ENCODE measurements at regions not wholly inside any gene's neighbourhood (a gene's known extent, or its start where the extent isn't known, plus 50 kb on each side); places are given as distances from the start of the nearest gene placed in this dataset.
A peak's percentile ranks its signal among the peaks of the same experiment; 100 is the strongest.

GRCh38 chr16:73185737-73186136 lies 137.8 kb upstream of the ZFHX3 start:
- no peak for DNase-seq (ENCODE audit: low read depth)
- in situ Hi-C loops (cut with HindIII; ENCODE audit: low pct_unique_long_range_greater_than_20kb, low sequenced_read_pairs): no loop called here

GRCh38 chr16:73183611-73184092 lies 135.7 kb upstream of the ZFHX3 start:
- DNase-seq (ENCODE audit: low read depth): no peak
- in situ Hi-C loops (cut with HindIII; ENCODE audit: low pct_unique_long_range_greater_than_20kb, low sequenced_read_pairs): no loop called here

GRCh38 chr16:73179705-73180331 lies 131.9 kb upstream of the ZFHX3 start:
- DNase-seq (ENCODE audit: low read depth): no peak
- in situ Hi-C loops (cut with HindIII; ENCODE audit: low pct_unique_long_range_greater_than_20kb, low sequenced_read_pairs): no loop called here

DNA sequence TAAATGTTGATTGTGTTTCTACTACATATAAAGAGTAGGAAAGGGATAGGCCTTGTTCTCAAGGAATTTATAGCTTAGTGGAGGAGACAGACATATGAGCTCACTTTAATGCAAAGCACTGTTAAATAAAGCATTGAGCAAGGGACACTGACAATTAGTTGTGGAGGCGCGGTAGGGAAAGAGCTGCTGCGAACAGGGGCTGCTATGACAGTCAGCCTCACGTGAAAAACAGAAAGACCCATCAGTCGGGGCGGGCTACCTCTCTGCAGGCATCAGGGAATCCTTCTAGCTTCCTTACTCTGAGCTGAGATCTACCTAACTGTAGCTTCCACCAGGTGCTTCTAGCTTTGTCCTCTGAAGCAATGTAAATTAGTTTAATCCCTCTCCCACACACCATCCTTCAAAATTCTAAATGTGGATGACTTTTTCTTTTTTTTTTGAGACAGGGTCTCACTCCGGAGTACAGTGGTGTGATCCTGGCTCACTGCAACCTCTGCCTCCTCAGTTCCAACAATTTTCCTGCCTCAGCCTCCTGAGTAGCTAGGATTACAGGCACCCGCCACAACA lies 129.9 kb upstream of the ZFHX3 start:
- in situ Hi-C loops (cut with HindIII; ENCODE audit: low pct_unique_long_range_greater_than_20kb, low sequenced_read_pairs): no loop called here
- DNase-seq (ENCODE audit: low read depth): no peak

DNA sequence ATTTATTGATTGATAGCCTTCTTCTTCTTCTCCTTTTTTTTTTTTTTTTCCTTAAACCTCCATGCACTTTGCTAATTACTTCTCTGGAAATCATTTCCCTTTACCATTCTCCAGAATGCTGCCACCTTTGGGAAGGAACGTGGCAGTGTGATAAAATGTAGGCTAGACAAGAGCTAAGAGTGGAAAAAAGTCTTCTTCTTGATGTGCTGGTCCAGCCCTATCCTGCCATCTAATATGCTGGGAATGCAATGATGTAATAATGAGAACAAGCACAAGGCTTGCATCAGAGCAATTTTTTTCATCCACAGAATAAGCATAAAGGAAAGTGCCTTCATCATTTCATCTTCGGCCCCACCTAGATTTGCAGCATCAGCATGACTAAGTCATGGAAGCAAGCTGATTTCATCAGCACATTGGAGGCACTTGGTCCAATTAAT lies 128.7 kb upstream of the ZFHX3 start:
- in situ Hi-C loops (cut with HindIII; ENCODE audit: low pct_unique_long_range_greater_than_20kb, low sequenced_read_pairs): no loop called here
- peak; percentile 84 for DNase-seq (ENCODE audit: low read depth)

- in situ Hi-C loops (cut with HindIII; ENCODE audit: low pct_unique_long_range_greater_than_20kb, low sequenced_read_pairs): no loop called here
- DNase-seq (ENCODE audit: low read depth): no peak
Observed at GRCh38 chr16:73172973-73173709, 125.2 kb upstream of the ZFHX3 start.

GRCh38 chr16:73172241-73172972 lies 124.5 kb upstream of the ZFHX3 start:
- in situ Hi-C loops (cut with HindIII; ENCODE audit: low pct_unique_long_range_greater_than_20kb, low sequenced_read_pairs): no loop called here
- DNase-seq (ENCODE audit: low read depth): peak; percentile 36

DNA sequence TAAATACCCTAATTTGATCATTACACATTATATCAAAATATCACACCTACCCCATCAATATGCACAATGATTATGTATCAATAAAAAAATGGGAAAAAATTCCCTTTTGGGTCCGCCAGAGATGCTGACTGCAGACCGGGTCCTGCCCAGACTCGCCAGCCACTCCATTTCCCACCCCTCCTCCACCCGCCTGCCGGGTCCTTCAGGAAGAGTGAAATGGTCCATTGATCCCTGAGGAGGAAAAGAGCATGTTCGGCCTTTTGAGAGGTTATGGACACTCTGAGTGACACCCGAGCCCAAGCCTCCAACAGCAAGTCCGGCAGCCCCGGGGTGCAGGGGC lies 123.9 kb upstream of the ZFHX3 start:
- no peak for DNase-seq (ENCODE audit: low read depth)
- in situ Hi-C loops (cut with HindIII; ENCODE audit: low pct_unique_long_range_greater_than_20kb, low sequenced_read_pairs): no loop called here

DNA sequence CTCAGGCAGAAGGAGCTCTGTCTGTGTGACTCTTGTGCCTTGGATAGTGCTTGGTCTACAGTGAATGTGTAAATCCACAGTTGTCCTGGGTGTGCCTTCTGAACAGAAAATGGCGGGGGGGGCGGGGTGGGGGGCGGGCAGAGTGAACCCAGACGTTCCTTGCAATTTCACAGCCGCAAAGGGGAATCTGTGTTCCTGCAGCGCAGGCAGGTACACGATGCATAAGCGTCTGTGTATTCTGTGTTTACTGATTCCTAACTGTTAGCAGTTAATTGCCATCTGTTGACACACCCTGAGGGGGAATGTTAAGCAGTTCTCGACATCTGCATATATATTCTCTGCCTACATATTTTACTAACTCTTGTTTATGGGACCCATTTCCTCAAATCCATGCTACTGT lies 123.5 kb upstream of the ZFHX3 start:
- in situ Hi-C loops (cut with HindIII; ENCODE audit: low pct_unique_long_range_greater_than_20kb, low sequenced_read_pairs): no loop called here

DNA sequence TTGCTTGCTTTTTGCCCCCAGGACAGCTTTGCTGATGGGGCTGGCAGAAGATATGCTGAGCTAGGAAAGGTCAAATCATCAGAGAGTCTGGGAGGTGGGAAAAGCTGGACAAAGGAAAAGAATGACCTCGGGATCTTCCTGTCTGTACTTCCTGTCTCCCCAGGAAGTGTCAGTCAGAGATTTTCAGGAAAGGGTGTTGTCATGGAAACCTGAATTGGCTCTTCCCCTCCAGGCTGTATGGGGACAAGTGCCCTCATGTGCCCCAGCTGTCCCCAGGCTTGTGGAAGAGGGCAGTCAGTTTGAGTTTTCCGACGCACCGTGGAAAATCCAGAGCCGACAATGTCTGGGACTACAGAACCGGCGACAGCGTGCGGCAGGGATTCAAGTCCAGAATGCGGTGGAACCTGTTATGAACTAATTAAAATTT lies 122.7 kb upstream of the ZFHX3 start:
- in situ Hi-C loops (cut with HindIII; ENCODE audit: low pct_unique_long_range_greater_than_20kb, low sequenced_read_pairs): no loop called here
- DNase-seq (ENCODE audit: low read depth): no peak

More for the DNA sequence above, 123.5 kb upstream of the ZFHX3 start:
- DNase-seq (ENCODE audit: low read depth): no peak

- in situ Hi-C loops (cut with HindIII; ENCODE audit: low pct_unique_long_range_greater_than_20kb, low sequenced_read_pairs): no loop called here
Observed at GRCh38 chr16:73166947-73167550, 119.1 kb upstream of the ZFHX3 start.

DNA sequence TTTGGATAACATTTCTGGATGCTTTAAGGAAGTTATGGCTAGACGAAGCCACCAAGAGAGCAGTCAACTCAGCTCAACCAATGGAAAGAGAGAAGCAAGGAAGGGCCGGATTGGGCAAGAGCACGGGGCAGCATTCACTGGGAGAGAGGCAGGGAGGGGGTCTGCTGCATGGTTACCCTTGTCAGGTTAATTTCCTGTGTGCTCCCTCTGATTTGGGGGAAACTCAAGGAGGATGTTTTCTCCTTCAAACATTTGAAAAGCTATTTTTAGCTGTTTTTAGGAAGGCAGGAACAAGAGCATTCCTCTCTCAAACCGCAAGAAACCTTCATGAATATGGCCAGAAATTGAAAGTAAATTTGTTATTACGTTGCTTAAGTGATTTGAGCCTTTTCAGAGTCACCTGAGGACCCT lies 118.5 kb upstream of the ZFHX3 start:
- no peak for DNase-seq (ENCODE audit: low read depth)
- in situ Hi-C loops (cut with HindIII; ENCODE audit: low pct_unique_long_range_greater_than_20kb, low sequenced_read_pairs): no loop called here

More at GRCh38 chr16:73166947-73167550, 119.1 kb upstream of the ZFHX3 start:
- no peak for DNase-seq (ENCODE audit: low read depth)

GRCh38 chr16:73163238-73163815 lies 115.4 kb upstream of the ZFHX3 start:
- in situ Hi-C loops (cut with HindIII; ENCODE audit: low pct_unique_long_range_greater_than_20kb, low sequenced_read_pairs): no loop called here
- no peak for DNase-seq (ENCODE audit: low read depth)

DNA sequence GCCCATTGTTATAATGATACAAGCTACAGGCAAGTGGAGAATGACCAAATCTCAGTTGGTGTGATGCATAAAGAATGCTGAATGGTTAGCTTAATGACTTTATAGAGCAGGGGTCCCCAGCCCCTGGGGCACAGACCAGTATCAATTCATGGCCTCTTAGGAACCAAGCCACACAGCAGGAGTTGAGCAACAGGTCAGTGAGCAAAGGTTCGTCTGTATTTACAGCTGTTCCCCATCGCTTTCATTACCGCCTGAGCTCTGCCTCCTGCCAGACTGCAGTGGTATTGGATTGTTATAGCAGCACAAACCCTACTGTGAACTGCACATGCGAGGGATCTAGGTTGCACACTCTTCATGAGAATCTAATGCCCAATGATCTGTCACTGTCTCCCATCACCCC lies 114.0 kb upstream of the ZFHX3 start:
- in situ Hi-C loops (cut with HindIII; ENCODE audit: low pct_unique_long_range_greater_than_20kb, low sequenced_read_pairs): no loop called here
- DNase-seq (ENCODE audit: low read depth): no peak

- in situ Hi-C loops (cut with HindIII; ENCODE audit: low pct_unique_long_range_greater_than_20kb, low sequenced_read_pairs): no loop called here
- DNase-seq (ENCODE audit: low read depth): no peak
Observed at GRCh38 chr16:73159296-73159695, 111.4 kb upstream of the ZFHX3 start.

DNA sequence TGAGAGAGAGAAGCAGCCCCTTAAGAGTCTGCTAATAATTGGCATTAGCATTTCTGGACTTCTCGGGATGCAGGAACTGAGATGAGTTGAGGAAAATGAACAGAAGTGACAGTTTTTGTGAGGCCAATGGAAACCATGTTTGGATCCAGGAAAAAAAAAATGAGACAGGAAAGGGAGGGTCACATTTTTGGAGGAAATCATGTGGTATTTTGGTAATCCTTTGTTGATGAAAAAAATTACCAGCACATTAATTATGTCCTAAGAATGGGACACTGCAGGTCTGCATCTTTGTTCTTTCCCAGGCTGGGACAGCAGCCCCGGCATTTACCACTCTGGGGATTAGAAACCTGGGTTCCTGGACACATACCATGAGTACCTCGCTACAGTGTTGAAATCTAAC lies 109.9 kb upstream of the ZFHX3 start:
- no peak for DNase-seq (ENCODE audit: low read depth)
- in situ Hi-C loops (cut with HindIII; ENCODE audit: low pct_unique_long_range_greater_than_20kb, low sequenced_read_pairs): no loop called here

GRCh38 chr16:73154063-73154870 lies 106.3 kb upstream of the ZFHX3 start:
- in situ Hi-C loops (cut with HindIII; ENCODE audit: low pct_unique_long_range_greater_than_20kb, low sequenced_read_pairs): no loop called here
- DNase-seq (ENCODE audit: low read depth): no peak
